Stimulated activated naive CD8-positive, alpha-beta T cell treated with anti-CD3 and anti-CD28 coated beads, Interleukin-15, Interleukin-2, amounts not matched to agents 100 ng/mL and 50 ng/mL, for 24 hours (primary cell): ENCODE measurements at regions not wholly inside any gene's neighbourhood (a gene's known extent, or its start where the extent isn't known, plus 50 kb on each side); places are given as distances from the start of the nearest gene placed in this dataset.

Experiments
- H3K27ac Mint-ChIP-seq: one replicate; pipeline ENCODE4 v1.8.0; 2021; ENCODE audit warnings: mild to moderate bottlenecking, mixed read lengths
- H3K27me3 Mint-ChIP-seq: one replicate; pipeline ENCODE4 v1.8.0; 2021; ENCODE audit warnings: mixed read lengths
- H3K36me3 Mint-ChIP-seq: one replicate; pipeline ENCODE4 v1.8.0; 2021; ENCODE audit warnings: low read depth, mixed read lengths
- H3K4me1 Mint-ChIP-seq: one replicate; pipeline ENCODE4 v1.8.0; 2021; ENCODE audit warnings: low read depth, mixed read lengths
- H3K4me3 Mint-ChIP-seq: one replicate; pipeline ENCODE4 v1.8.0; 2021; ENCODE audit warnings: mild to moderate bottlenecking, mixed read lengths
- H3K9me3 Mint-ChIP-seq: one replicate; pipeline ENCODE4 v1.8.0; 2021; ENCODE audit warnings: mixed read lengths

DNA sequence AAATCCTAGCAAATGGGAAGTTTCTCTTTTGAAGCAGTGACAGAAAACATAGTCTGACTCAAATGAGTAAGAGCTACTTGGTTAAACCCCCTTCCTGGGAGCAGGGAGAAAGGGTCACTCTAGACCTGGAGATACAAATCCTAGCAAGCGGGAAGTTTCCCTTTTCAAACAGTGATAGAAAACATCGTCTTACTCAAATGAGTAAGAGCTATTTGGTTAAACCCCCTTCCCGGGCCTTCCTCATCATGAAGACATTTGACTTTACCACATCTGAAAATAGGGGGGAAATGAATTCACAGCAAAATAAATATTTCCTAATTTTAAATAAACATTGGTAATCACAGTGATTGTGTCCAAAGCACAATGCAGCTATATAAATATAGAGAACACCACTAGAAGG, 79.2 kb downstream of the FOXB1 start:
- H3K27me3 Mint-ChIP-seq, result peaks cover 6% of the 10 kb centered on the region
- no peaks in the 10 kb centered on the region for H3K36me3 Mint-ChIP-seq
- no peaks in the 10 kb centered on the region for H3K9me3 Mint-ChIP-seq
- H3K4me3 Mint-ChIP-seq, result no peak overlapping the region
- H3K27ac Mint-ChIP-seq, result no peak overlapping the region
- H3K4me1 Mint-ChIP-seq, result peaks cover 4% of the 10 kb centered on the region

DNA sequence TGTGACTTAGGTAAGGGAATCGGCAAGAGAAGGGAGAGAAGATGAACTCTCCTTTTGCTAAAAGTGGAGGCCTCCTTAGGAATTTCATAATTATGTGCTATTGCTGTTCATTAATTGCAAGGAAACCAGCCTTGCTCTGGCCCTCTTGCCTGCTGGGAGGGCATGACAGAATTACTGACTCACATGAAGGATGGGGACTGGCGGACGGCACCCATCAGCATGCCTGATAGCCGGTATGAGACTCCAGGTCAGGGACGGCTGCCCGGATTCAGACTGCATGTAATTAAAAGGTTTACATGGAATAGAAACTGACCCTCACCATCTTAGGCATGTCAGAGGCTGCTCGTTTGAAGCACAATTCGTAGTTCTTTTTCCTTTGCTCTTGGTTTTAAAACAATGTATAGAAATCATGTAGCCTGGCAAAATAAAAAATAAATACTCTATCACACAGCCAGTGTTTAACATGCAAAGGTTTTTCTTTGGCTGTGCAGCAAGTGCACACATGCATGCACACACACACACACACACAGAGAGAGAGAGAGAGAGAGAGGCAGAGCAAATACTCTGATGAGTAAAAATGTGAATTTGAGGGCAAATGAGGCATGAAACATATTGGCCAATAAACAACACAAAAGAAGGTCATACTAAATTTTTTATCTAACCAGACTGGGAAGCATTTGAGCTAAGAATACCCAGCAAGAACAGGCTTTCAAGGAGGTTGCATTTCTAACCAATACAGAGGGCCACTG, 82.7 kb downstream of the FOXB1 start:
- Mint-ChIP-seq H3K9me3 (no peaks in the 10 kb centered on the region), H3K36me3 (no peaks in the 10 kb centered on the region), H3K27me3 (peaks cover 10% of the 10 kb centered on the region), H3K4me1 (no peaks in the 10 kb centered on the region), H3K4me3 (no peak overlapping the region), H3K27ac (no peak overlapping the region)

DNA sequence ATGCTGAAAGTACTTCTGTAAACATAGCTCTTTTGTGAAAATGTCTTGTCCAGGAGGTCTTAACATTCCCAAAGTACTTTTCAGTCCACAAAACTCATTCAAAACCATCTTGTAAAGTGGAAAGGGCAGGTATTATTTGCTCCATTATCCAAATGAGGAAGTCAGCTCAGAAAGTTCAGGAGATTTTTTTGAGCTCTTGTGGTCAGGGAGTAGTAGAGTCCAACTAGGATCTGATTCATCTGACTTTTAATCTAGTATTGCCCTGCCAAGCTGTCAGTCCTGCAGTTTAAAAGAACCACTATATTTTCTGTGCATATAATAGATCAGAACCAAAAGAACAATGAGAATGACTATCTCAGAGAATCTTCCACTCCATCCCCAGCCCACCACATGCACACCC, 83.5 kb downstream of the FOXB1 start:
- H3K4me3 Mint-ChIP-seq, result no peak overlapping the region
- H3K36me3 Mint-ChIP-seq, result no peaks in the 10 kb centered on the region
- no peaks in the 10 kb centered on the region for H3K4me1 Mint-ChIP-seq
- peaks cover 10% of the 10 kb centered on the region for H3K27me3 Mint-ChIP-seq
- no peak overlapping the region for H3K27ac Mint-ChIP-seq
- H3K9me3 Mint-ChIP-seq, result no peaks in the 10 kb centered on the region

DNA sequence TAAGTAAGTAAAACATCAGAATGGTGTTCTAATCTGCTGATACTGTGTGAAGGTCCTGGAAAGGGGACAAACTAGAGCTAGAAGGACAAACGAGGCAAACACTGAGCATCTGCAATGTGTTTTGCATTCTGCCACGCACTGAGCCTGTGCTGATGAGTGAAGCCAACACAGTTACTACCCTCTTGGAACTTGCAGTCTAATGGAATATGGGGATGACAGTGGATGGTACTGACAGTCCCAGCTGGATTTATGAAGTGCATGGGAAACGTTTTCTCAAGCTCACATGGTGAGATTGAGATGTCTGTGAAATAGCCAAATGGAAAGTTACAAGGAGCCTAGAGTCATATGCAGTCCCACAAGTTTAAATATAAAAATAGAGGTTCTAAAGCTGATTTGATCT, 86.6 kb downstream of the FOXB1 start:
- Mint-ChIP-seq H3K4me3 (no peak overlapping the region), H3K27me3 (peaks cover 10% of the 10 kb centered on the region), H3K27ac (no peak overlapping the region), H3K4me1 (no peaks in the 10 kb centered on the region), H3K9me3 (no peaks in the 10 kb centered on the region), H3K36me3 (no peaks in the 10 kb centered on the region)

DNA sequence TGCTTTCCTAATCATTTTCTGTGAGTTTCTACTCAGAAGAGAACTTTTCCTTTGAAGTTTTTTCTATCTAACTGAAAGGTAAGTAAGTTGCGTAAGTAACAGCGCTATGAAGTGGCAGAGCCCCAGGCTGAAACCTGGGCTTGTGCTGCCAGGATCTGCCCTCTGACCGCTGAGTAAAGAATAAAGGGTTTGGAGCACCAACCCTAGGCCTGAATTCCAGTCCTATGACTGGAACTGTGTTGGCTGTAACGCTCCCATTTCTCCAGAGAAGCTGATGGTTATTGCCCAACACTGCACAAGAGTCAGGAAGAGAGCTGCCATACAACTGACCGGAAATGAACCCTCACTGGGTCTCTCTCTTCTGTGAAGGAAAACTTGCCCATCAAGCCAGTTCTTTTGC, 87.0 kb downstream of the FOXB1 start:
- H3K4me3 Mint-ChIP-seq, result no peak overlapping the region
- no peaks in the 10 kb centered on the region for H3K9me3 Mint-ChIP-seq
- H3K27me3 Mint-ChIP-seq, result peaks cover 10% of the 10 kb centered on the region
- H3K27ac Mint-ChIP-seq, result no peak overlapping the region
- H3K4me1 Mint-ChIP-seq, result no peaks in the 10 kb centered on the region
- no peaks in the 10 kb centered on the region for H3K36me3 Mint-ChIP-seq

DNA sequence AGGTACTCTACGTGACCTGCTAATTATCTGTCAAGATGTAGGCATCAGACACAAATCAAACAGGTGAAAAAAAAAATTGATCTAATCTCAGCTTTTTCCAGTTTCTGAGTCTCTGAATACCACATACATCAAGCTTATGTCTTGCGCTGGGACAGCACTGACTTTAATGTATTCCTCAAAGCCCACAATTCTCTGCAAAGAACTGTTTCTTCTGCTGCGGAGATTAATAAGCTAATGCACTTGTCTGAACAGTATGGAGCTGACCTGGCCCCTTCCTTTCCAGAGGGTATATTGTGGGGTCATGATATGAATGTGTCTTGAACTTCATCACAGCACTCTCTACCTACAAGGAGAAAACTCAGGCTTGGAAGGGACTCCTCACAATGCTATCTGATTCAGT, 87.8 kb downstream of the FOXB1 start:
- Mint-ChIP-seq H3K4me3 (no peak overlapping the region), H3K9me3 (no peaks in the 10 kb centered on the region), H3K4me1 (no peaks in the 10 kb centered on the region), H3K36me3 (no peaks in the 10 kb centered on the region), H3K27ac (no peak overlapping the region), H3K27me3 (peaks cover 13% of the 10 kb centered on the region)

DNA sequence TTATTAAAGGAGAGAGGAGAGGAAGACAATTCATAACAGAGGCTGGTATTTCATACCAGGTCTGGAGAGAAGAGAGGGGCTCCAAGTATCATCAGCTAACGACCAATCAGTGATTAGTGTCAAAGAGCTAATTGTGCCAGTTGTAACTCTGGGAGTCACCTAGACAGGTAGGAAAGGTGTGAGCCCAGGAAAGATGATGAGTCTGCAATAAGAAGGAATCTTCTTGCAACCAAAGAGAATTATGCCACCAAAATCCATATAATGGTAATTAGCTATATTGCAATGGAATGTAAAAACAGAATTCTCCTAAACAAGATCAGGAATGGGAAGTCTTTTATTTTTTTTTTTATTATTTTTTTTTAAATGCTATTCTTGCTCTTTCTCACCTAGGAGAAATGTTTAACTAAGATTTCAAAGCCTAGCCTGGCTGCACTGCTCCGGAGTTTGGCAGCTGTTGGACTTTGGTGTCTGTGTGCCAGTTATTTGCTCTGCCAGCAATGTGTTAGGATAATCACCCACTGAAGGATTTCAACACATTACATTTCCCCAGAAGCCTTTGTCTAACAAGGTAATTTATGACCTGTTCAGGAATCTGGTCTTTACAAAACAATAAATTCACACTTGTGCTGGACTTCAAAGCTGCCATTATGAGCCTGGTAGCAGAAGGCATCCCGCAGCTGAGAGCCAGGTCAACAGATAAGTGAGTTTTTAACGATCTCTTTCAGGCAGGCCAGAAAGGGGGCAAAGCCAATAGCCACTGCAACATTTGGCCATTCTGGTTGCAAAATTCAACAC, 89.4 kb downstream of the FOXB1 start:
- H3K27ac Mint-ChIP-seq, result no peak overlapping the region
- H3K4me1 Mint-ChIP-seq, result no peaks in the 10 kb centered on the region
- H3K27me3 Mint-ChIP-seq, result peaks cover 11% of the 10 kb centered on the region
- H3K4me3 Mint-ChIP-seq, result no peak overlapping the region
- H3K9me3 Mint-ChIP-seq, result no peaks in the 10 kb centered on the region
- H3K36me3 Mint-ChIP-seq, result no peaks in the 10 kb centered on the region

DNA sequence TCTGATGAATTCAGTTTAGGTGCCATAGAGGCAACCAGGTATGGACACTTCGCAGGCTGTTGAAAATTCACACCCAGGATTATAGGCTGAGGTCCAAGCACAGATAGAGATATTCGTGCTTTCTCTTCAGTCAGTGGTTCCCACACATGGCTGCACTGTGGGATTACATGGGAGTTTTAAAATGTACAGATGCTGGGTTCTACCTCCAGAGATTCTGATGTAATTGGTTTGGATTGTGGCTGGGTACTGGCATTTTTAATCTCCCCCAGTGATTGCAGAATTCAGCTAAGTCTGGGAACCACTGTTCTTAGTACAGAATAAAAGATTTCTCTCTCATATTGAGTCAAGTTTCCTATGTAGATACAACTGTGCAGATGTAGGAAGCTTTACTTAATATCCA, 91.6 kb downstream of the FOXB1 start:
- H3K27ac Mint-ChIP-seq, result no peak overlapping the region
- H3K36me3 Mint-ChIP-seq, result no peaks in the 10 kb centered on the region
- no peak overlapping the region for H3K4me3 Mint-ChIP-seq
- H3K27me3 Mint-ChIP-seq, result peaks cover 4% of the 10 kb centered on the region
- H3K9me3 Mint-ChIP-seq, result no peaks in the 10 kb centered on the region
- no peaks in the 10 kb centered on the region for H3K4me1 Mint-ChIP-seq

DNA sequence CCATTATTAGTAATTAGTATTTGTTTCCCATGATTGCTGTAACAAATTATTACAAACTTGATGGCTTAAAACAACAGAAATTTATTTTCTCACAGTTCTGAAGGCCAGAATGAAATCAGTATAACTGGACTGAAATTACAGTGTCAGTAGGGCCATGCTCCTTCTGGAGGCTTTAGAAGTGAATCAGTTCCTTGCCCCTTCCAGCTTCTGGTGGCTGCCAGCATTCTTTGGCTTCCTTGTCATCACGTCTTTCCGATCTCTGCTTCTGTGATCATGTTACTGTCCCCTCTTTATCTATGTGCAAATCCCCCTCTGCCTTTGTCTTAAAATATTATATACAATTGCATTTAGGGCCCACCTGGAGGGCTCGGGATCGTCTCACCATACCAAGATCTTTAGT, 92.0 kb downstream of the FOXB1 start:
- Mint-ChIP-seq H3K27me3 (peaks cover 4% of the 10 kb centered on the region), H3K4me3 (no peak overlapping the region), H3K9me3 (no peaks in the 10 kb centered on the region), H3K27ac (no peak overlapping the region), H3K4me1 (no peaks in the 10 kb centered on the region), H3K36me3 (no peaks in the 10 kb centered on the region)

DNA sequence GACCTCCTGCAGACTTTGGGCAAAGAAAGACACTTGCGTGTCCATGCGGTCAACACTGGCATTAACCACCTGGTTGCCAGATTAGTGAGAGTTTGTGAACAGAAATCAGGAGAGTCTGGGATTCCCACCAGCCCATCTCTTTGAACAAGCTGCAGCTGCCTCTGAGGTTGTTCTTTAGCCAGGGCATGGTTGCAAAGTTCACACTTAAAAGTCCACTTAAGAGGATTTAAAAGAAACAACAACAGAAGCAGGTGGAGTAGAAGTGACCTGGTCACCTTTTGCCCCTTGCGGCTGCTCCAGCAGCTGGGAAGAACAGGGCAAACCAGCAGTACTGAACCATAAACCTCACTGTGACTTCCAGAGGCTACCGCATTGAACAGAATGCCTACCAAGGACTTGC, 97.3 kb downstream of the FOXB1 start:
- no peaks in the 10 kb centered on the region for H3K36me3 Mint-ChIP-seq
- peaks cover 12% of the 10 kb centered on the region for H3K27me3 Mint-ChIP-seq
- no peak overlapping the region for H3K27ac Mint-ChIP-seq
- H3K4me3 Mint-ChIP-seq, result no peak overlapping the region
- H3K9me3 Mint-ChIP-seq, result no peaks in the 10 kb centered on the region
- H3K4me1 Mint-ChIP-seq, result no peaks in the 10 kb centered on the region

DNA sequence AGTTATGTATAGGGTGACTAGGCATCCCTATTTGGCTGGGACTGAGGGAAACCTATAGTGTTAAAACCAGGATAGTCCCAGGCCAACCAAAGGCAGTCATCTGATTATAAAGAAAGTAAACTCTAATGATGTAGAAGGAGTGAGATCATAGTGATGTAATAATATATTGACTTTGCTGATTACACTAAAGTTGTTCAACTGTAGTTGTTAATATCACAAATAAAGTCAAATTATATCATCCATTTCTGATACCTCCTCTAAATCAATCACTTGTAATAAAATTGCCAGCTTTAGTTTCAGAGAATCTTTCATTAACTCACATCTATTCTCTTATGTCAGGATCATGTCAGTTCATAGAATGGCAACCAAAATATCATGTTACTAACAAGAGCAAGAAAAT, 98.6 kb downstream of the FOXB1 start:
- no peak overlapping the region for H3K4me3 Mint-ChIP-seq
- H3K27ac Mint-ChIP-seq, result no peak overlapping the region
- peaks cover 21% of the 10 kb centered on the region for H3K27me3 Mint-ChIP-seq
- H3K36me3 Mint-ChIP-seq, result no peaks in the 10 kb centered on the region
- H3K9me3 Mint-ChIP-seq, result no peaks in the 10 kb centered on the region
- no peaks in the 10 kb centered on the region for H3K4me1 Mint-ChIP-seq

DNA sequence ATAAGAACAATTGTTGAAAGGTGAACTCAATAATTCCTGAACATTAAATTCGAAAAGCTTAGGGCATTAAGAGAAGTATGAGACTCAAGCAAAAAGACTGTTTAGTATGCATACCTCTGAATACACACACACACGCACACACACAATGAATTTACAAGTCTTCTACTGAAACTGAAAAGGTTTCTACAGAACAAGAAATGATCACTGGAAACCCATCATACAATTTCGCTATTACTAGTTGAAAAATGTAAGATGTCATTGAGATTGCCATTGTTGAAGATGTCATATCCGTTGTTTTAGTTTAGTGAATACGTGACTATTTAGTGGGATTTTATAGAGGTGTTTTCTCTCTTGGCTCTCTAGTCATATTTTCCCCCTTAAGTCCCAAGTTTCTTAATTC, 106.8 kb downstream of the FOXB1 start:
- Mint-ChIP-seq H3K36me3 (no peaks in the 10 kb centered on the region), H3K27me3 (peaks cover 21% of the 10 kb centered on the region), H3K27ac (peak overlapping the region; percentile 43)

DNA sequence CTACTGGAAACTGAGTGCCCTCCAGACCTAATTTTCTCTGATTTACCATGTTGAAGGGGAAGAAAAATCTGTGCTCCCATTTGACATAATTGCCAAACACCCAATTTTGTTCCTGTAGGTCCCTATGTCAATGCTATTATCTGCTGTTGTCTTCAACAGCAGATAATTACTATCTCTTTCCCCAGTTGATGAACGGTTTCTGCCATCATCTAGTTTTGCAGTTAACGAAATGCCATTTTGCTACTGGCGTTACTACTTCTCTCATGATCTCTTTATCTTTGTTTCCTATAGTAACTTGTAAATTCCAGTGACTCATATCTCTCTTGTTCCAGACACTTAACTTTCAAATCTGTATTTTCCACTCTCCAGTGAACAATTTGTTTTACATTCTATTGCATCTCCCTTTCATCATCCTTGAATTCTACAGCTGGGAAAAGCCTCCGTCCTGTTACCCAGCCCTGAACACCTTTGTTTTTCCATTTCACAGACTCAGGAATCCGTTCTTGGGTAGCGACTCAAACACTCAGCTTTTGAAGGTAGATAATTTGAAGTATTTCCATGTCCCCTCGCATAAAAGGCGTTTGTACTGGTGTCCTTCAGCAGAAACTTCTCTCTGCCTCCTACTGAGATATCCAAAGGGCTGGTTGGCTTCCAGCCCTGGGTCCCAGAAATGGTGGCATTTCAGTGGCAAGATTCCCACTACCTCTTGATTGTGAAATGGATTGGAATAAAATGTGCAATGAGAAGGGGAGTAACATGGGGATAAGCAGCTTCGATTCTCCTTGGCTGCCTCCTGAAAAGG, 111.7 kb downstream of the FOXB1 start:
- Mint-ChIP-seq H3K4me1 (peaks cover 25% of the 10 kb centered on the region), H3K27me3 (peaks cover 9% of the 10 kb centered on the region), H3K36me3 (no peaks in the 10 kb centered on the region), H3K9me3 (no peaks in the 10 kb centered on the region), H3K4me3 (peak overlapping the region; percentile 12), H3K27ac (peak overlapping the region; percentile 13)

More for the DNA sequence above, 106.8 kb downstream of the FOXB1 start:
- peaks cover 17% of the 10 kb centered on the region for H3K4me1 Mint-ChIP-seq
- H3K9me3 Mint-ChIP-seq, result no peaks in the 10 kb centered on the region
- H3K4me3 Mint-ChIP-seq, result no peak overlapping the region

DNA sequence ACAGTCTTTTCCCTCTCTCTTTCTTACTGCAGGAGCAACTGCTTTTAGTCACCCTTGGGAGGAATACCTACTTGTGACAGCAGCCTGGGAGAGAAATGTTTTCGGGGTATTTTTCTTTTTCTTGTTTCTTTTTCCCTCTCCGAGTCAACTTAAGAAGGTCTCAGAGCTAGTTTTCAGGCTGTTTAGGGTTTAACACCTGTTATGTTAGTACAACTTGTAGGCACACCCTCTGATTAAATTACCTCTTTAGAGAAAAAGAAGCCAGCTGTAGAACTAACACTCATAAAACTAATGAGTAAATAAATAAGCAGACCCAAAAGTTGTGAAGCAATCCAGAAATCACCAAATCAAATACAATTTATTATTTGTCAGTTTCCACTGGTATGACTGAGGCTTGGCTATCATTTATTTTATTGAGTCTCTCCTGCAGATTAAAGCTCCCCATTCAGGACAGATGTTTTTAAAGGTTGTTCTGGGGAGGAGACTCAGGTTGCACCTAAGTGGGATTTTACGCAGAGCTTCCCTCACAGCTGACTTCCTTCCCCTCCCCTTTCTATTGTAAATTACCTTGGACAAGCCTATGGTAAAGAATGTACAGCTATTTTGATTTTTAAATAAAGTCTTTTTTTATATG, 112.5 kb downstream of the FOXB1 start:
- Mint-ChIP-seq H3K27me3 (peaks cover 9% of the 10 kb centered on the region), H3K27ac (peak overlapping the region; percentile 13), H3K36me3 (no peaks in the 10 kb centered on the region), H3K4me1 (peaks cover 27% of the 10 kb centered on the region), H3K9me3 (no peaks in the 10 kb centered on the region), H3K4me3 (no peak overlapping the region)

DNA sequence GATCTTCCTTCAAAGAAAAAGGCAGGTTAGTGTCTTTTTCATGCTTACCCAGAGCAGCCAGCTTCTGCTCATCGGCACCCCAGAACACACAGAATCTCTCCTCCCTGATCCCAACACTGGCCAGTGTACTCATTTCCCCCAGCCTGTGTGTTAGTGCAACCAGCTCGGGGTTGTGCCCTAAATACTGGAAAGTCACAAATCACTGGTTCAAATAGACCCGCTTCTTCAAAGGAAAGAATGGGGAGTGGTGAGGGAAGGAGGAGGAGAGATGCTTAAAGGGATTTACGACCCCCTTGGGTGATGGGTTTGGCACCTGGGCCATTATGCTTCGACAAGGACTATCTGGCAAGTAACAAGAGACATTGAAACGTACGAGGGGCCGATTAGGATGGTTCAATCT, 114.0 kb downstream of the FOXB1 start:
- peaks cover 9% of the 10 kb centered on the region for H3K27me3 Mint-ChIP-seq
- no peaks in the 10 kb centered on the region for H3K36me3 Mint-ChIP-seq
- no peaks in the 10 kb centered on the region for H3K9me3 Mint-ChIP-seq
- H3K4me3 Mint-ChIP-seq, result no peak overlapping the region
- H3K4me1 Mint-ChIP-seq, result peaks cover 35% of the 10 kb centered on the region
- no peak overlapping the region for H3K27ac Mint-ChIP-seq
